Hypothalamus (tissue), 51 donors: ENCODE measurements at regions not wholly inside any gene's neighbourhood (a gene's known extent, or its start where the extent isn't known, plus 50 kb on each side); places are given as distances from the start of the nearest gene placed in this dataset.
A peak's percentile ranks its signal among the peaks of the same experiment; 100 is the strongest.

Source experiments
- DNase-seq, 51 donors: peaks; one replicate each; lab custom pipeline; 2025; lab: John Stamatoyannopoulos, UW

DNA sequence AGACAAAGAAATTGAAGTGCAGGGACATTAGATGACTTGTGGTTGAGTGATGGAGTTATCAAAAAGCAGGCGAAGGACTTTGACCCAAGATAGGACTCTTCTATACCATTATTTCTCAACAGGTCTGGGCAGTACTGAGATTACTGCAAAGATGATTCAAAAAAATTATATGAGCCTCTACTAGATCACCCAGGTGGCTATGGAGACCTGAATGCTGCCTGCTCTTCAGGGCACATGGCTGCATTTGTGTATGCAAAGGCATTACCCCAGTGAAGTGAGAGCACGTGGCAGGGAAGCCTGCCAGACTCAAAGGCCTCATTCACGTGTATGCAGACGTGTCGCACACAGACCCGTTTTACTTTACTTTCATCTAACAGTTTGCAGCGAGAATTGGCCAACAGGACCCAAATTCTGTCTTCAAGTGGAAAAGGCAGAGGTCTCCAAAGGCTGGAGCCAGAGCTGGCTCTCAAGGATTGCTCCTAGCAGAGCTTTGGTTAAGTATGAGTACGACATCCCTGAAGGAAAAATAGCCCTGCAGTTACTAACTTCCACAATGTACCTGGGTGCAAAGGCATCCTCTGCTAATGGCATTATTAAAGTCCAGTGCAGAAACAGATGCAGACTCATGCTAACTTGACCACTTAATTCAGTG is 113.8 kb upstream of the ARMC2 start:
- DNase-seq, result no peak

DNA sequence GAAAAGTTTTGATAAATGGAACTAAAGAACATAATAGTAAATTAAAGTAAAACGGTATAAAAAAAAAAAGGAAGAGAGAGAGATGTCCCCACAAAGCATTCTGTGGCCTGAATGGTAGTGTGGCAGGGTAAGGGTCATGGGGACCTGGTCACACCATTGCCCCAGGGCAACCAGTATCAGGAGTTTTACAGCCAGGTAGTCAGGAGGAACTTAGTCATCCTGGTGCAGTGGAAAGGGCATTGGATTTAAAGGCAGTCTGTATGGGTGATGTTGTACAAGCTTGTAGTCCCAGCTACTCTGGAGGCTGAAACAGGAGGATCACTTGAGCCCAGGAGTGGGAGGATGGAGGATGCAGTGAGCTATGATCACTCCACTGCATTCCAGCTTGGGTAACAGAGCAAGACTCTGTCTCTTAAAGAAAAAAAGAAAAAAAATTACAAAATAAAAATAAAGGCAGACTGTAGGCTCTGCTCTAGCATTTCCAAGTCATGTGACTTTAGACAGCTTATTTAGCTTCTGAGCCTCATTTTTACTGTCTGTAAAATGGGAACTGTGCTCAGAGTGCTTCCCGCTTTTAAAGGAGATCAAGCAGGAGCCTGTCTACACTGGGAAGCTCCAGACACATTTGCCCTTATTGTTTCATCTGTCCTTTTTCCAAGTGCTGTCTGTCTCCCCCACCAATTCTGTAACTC is 112.8 kb upstream of the ARMC2 start:
- DNase-seq, result no peak

DNA sequence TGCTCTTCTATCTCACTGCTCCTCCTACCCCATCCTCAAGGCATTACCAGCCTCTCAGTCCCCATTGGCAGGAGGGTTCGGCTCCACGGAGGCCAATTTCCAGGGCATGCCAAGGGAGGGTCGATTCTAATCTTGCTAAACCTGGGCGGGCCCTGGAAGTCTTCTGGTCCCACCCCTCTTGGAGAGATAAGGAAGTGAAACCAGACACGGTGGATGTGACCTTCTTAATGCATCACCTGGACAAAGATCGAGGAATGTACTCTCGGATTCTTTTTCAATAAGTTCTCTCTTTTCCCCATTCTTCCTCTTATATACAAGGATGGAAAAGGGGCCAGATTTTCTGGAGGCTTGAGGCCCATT is 112.2 kb upstream of the ARMC2 start:
- no peak for DNase-seq

DNA sequence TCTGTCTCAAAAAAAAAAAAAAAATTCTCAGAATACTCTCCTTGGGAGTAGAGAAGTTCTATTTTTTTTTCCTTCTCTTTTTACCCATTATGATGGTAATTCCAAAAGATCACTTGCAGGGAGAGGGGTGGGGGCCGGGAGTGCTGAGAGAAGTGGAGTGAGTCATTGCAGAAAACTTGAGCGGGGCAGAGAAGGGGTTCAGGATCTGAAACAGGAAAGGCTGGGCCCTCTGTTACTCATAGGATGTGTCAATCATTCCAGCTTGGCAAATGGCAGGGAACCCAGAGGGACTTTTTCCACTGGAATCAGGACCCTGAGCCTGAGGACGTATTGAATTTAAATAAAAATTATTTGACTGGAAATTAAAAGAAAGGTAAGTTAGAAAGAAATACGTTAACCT is 111.4 kb upstream of the ARMC2 start:
- peak in 6 of 51 donors; percentile 8 to 46 (median 15) for DNase-seq

DNA sequence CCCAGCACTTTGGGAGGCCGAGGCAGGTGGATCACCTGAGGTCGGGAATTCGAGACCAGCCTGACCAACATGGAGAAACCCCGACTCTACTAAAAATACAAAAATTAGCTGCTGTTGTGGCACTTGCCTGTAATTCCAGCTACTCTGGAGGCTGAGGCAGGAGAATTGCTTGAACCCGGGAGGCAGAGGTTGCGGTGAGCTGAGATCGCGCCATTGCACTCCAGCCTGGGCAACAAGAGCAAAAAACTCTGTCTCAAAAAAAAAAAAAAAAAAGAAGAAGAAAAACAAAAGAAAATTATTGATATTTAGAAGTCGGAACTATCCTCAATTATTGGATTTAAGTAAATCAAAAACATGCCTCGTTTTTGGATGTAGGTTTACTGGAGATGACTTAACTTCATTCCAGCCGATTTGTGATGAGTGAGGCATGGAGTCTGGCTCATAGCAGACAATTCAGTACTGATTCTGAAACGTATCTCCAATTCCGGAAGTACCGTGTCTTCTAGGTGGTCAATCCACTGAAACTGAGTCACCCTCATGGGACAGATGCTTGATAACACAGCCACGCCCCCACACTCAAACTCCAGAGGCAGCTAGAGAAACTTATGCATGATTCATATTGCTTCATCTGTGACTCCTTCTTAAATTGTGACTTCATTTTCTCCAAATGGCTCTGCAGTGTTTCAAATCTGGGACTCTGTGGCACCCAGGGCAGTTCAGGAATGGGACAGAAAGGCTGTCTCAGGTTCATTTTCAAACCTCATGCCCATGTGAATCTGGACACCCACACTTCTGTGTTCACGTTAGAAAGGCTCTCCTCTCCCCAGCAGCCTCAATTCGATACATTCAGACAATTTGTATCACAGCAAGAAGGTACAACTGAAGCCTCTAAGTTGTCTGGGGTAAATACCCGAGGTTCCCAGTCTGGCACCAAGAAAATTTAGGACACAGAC is 110.4 kb upstream of the ARMC2 start:
- peak in 1 of 51 donors; percentile 57 for DNase-seq

DNA sequence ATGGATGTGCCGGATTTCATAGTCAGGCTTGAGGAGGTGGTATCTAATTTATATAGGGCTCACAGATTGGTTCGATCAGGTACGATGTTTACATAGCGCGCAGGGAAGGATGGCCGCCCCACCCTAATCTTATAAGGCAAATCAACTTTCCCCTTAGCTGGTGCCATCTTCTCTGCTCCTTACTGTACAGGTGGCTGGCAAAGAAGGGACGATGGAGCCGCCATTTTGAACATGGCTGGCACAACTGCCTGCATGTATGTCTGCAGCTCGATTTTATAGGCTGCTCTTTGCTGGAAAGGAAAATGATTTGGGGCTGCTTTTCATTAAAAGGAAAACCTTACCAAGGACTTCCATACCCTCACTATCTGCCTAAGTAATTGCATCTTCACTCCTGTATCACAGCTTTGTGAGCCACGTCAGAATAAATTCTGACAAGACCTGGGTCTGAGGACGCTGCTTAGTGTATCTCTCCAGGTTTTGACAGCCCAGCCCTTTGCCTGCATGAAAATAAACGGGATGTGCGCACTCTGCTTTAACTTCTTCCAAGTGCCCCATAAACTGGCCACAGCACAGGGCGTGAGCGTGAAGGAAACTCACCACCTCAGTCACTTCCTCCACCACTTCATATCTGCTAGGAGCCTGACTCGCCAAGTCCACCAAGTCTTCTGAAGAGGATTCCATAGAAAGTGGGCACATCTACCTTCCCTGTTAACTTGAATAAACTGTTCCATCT is 109.4 kb upstream of the ARMC2 start:
- no peak for DNase-seq

DNA sequence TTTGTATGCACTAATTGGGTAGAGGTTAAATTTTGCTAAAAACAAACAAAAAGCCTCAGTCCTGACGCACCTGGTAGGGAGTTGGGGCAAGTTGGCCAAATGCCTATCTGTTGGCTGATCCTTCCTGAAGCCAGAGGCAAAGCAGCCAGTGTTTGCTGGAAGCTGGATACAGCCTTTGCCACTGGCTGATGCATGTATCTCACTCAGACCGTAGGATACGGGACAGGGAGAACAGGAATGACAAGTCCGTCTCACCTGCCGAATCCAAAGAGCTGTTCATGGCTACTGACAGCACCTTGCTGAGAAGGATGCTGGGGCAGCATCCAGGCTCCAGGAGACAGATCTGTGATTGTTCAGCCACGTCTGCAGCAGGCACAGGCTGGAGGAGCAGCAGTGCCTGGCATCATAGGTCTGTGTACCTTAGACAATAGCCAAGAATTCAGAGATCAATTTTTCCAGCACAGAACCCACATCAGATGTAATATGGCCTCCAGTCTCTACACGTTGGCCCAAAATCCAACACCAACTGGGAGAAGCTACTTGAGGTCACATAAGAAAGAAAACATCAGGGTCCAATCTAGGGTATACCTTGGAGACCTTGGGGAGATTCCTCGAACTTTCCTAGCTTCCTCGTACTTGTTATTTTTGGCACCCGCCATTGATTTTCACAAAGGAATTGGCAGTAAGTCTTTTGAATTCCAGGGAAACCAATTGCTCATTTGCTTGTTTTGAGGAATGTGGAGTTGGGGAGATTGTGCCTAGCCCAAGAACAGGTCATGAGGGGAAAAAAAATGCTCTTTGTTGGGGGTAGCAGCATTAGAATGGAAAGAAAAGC is 108.5 kb upstream of the ARMC2 start:
- no peak for DNase-seq

DNA sequence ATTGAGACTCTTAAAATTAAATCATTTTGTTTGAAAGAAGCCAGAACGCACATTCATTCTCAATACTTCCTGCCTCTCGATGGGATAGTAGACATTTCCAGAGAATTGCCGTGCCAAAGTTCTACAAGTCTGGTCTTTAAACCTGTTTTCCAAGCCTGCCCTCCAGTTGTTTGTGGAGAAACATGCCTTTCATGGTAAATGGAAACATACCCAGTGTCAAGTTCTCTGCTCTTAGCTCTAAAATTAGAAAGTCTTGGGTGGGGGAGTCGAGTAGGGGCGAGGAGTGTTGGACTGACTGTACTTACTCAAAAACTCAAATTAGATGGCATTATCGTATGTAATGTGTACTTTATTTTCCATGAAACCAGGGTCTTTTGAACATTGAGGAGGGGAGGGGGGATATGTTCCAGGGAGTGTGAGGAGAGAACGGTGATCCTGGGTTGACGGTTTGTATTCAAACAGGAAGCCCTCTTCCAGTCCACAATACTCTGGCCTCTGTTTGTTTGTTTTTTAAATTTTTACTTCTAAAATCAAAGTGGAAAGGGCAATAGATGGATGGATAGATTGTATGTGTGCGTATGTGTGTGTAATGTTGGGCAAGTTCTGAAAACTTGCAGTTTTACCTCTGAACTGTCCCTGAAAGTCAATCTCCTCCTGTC is 106.8 kb upstream of the ARMC2 start:
- DNase-seq, result no peak

DNA sequence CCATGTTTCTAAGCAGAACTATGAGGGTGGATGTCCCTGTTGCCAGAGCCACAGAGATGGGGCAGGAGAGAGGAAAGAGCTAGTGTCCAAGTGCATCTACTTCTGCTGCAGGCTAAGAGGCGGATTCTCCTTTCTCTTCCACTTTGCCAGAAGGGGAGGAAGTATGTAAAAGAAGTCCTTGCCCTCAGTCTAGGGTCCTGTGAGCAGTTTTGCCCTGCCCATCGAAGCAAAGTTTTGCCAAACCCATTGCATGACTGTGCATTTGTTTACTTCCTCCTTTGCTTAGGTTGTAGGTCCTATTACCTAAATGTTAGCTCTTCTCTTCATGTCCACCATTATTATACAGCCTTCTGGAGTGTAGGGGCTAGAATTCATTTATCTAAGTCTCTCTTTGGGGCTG is 106.2 kb upstream of the ARMC2 start:
- no peak for DNase-seq

DNA sequence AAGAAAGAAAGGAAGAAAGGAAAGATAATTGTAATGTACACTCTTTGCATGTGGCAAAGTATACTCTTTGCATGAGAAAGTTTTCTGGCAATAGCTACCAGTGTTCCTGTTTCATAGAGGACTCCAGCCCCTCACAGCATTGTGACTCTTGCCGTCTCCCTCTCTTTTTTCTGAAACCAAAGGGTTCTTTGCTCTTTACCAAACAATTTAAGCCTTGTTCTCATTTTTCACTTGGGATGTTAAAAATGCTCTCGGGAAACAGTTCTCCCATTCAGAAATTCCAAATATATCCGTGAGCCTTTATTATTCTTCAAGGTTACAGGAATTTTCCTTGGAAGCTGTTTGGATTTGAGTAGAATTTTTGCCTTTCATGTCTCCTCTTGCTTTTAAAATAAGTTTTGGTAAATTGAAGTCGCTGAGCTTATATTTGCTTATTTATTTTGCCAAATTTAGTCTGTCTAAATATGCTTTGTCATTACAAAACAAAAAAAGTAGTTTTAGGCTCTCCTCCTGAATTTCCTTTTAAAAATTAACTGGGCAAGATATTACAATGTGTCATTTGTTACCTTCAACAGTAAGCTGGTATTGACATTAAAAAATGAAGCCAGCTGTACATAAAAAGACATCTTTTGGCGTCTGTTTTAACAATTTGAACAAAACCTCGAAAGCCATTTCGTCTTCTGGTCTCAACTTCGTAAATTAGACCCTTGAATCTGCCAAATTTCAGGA is 103.8 kb upstream of the ARMC2 start:
- DNase-seq, result peak in 1 of 51 donors; percentile 25

DNA sequence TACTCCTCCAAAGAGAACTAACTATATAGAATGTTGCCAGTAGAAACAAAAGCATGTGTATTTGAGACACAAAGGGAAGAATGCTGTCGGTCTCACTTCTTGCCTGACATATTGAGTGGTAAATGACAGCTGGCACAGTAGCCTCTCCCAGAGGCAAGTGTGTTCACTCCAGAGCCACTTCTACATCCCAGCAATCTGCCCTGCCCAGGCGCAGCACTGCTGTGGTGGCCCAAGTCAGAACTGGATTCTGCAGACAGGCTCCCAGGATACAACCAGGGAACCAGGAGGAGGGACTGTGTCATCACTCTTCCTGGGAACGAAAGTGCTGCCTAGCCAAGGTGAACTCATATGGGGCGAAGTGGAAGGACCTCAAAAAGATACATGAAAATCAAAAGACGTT is 103.2 kb upstream of the ARMC2 start:
- DNase-seq, result peak in 1 of 51 donors; percentile 4

DNA sequence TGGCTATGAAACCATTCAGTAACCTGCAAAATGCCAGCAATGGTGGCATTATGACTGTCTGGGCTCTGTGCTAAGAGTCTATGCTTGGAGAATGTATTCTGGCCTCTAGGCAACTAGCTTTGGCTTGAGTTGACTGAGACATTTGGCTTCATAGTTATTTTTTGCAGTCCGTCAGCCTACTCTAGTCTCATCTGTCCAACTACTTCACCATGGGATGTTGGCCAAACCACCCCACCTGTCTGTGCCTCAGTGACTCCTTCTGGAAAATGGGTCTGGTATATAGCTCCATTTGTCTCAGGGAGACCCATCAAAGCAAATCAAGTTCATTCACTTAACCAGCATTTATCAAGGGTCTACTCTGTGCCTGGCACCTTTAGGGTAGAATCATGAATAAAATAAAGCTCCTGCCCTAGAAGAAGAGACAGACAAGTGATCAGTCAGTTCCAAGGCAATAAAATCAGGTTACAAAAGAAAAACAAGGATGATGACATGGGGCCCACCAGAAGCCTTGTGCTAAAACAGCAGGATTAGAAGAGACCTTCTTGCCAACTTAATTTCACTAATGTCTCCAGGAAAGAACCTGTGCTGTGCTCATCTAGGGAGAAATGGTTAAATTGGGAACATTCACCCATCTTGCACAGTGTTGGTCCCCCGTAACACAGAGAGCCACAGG is 102.4 kb upstream of the ARMC2 start:
- DNase-seq, result no peak

DNA sequence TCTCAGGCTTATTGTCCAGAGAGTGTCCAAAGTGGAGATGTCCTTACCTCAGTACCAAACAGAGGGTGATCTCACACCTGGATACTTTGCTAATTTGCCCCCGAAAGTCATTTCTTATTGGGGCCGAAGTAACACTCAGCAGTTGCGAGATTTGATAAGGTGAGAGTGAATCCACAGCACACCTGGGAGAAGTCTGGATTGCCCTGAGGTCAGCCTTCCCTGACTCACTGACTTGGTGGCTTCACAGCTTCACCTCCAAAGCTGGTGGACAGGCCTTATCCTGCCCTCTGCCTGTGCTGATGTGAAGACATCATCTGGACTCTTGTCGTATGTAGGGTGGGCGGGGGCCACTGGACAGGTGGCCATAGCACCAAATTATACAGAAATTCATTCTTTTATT is 101.9 kb upstream of the ARMC2 start:
- DNase-seq, result no peak

DNA sequence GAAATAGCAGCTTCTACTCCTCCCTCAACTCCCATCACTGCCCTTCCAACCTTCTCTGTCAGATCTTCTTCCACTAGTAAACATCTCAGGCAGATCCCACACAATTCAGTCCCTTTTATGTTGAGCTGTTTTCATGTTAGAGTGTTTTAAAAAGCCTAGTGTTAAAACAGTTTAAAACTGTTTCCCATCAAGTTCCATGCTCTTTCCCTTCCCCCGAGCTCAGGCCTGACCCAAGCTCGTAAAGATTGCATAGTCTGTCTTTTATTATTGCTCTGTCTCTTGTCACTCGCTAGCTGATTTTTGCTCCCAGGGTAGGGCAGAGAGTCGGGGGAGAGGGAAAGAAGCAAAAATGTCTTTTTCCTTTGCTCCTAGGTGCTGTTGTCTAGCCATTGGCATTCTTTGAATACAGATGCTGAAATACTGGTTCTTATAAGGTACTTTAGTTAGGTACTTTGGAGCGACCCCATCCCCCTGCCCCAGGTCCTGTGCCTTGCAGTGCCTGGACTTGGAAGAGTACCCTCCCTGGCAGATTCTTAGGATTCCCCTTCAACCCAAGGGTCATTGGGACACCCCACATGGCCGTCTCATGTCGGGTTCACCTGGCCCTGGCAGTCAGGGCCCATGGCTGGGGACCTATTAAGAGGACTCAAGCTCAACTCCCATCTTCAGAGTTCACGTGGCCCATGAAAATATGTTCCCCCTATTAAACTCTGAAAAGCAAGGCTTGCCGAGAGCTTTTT is 101.2 kb upstream of the ARMC2 start:
- no peak for DNase-seq

DNA sequence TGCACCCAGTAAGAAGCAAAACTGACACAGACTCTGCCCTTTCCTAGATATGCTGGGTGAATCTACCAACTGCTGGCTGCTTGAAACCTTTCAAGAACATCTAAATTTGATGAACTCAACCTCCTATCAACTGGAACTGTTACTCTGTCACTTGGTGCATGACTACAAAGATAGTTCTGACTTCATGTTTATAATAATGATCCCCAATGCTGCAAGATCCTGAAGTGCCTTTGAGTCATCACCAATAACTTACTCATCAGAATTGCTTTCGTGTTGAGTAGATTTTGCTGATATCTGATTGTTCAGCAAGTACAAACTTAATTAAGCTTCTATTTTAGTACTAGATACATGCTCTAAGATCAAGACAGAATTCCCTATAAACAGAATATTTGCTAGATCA is 100.2 kb upstream of the ARMC2 start:
- no peak for DNase-seq

DNA sequence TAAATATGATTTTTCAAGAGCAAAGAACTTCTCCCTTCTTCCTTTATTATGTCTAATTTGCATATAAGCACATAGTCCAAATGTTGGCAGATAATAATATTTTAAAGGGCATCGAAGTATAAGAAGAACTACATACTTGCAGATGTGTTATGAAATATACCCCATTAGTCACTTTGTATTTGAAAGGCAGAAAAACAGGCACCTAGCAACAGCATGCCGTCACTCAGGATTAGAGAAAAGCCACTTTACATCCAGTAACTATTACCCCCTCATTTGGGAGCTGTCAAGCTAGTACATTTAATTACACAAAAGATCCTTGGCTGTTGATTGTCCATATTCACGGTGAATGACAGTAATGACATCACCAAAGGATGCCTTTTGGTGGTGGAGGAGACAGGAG is 99.3 kb upstream of the ARMC2 start:
- DNase-seq, result no peak

DNA sequence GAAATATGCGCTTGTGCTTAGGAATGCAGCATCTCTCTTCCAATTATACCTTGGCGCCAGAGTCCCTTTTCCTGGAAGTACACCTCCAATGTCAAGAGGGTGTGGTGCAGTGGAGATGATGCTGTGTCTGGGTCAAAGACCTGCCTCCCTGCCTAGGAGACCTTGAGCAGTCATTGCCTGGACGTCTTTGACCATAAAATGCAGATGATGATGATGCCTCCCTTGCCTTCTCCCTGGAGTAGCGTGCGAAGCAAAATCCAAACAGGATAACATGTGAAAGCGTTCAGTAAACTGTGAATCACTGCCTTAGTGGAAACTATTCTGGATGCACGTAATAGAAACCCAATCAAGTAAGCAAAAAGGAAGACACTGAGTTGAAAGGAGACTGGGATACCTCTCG is 97.4 kb upstream of the ARMC2 start:
- DNase-seq, result no peak
